Activated effector memory CD4-positive, alpha-beta T cell treated with anti-CD3 and anti-CD28 coated beads, Interleukin-2, amount 50 U/mL, for 16 hours (primary cell): ENCODE measurements at regions not wholly inside any gene's neighbourhood (a gene's known extent, or its start where the extent isn't known, plus 50 kb on each side); places are given as distances from the start of the nearest gene placed in this dataset.
"Not testable (repeated sequence)": the region's sequence is repeated elsewhere in the genome, so short reads cannot be mapped to it uniquely, and the experiment has no call there.

Experiments
- DNase-seq: peaks from one replicate; pipeline ENCODE4 v3.0.0-alpha.2; 2020

DNA sequence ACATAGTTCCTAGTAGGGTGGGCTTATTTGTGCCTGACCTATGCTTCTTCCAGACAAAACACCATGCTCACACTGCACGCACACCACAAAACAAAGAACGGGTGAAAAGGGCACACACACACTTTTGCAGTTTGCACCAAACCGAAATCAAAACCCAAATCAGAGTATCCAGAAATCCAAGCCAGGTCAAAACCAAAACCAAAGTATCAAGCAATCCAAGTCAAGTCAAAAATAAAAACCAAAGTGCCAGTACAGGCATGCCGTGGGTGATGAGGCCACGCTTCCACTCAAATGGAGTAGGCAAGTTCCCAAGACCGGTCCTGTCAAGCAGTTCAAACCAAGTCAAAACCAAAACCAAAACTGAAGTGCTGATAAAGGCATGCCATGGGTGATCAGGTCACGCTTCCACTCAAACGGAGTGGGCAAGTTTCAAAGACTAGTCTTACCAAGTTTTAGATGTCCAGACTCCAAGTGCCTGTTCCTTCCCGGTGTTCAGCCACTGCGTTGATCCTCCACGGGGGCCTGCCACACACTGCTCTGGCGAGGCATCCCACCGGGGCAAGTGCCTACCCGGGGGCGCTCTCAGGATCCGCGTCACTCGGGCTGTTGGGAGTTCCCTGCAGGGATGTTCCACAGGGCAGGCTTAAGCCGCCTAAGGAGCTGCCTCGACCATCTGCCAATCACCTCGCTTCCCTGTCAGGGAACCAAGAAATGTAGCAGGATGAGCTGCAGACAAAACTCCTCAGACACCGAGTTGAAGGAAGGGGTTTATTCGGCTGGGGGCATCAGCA, 184.5 kb upstream of the SGO1 start:
- not testable (repeated sequence) for DNase-seq

- no peak for DNase-seq
Measured at GRCh38 chr3:20361000-20361399, 175.0 kb upstream of the SGO1 start.

DNA sequence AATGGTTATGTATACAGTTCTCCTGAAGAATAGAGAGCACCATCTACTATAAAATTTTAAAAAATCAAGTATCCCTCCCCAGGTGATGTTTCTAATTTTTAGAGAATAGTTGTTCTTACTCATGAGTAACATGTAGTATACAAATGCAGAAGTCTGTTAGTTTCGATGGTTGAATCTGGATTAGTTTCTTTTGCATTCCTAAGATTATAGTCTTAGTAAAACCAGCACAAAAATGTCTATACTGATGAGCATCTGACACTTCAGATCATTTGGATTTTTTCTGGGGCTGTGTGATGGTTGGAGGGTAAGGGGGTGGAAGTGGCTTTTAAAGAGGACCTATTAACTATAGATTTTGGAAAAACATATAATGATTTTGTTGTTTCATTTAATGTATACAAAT, 167.3 kb upstream of the SGO1 start:
- DNase-seq: no peak

DNA sequence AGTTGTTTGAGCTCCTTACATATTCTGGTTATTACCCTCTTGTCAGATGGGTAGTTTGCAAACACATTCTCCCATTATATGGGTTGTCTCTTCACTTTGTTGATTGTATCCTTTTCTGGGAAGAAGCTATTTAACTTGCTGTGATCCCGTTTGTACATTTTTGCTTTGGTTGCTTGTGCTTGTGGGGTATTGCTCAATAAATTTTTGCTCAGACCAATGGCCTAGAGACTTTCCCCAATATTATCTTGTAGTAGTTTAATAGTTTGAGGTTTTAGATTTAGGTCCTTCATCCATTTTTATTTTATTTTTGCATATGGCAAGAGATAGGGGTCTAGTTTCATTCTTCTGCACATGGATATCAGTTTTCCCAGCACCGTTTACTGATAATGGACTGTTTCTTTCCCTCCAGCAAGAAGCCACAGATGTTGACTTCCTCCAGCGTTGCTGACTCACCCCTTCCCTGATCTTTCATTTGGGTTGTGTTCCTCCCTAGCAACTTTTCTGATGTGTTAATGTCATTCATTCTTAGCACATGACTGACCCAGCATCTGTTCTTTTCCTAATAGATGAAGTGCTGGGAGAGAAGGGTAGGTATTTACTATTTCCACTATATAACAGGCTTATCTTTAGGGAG, 166.7 kb upstream of the SGO1 start:
- no peak for DNase-seq

GRCh38 chr3:20350449-20350848, 164.4 kb upstream of the SGO1 start:
- no peak for DNase-seq

DNA sequence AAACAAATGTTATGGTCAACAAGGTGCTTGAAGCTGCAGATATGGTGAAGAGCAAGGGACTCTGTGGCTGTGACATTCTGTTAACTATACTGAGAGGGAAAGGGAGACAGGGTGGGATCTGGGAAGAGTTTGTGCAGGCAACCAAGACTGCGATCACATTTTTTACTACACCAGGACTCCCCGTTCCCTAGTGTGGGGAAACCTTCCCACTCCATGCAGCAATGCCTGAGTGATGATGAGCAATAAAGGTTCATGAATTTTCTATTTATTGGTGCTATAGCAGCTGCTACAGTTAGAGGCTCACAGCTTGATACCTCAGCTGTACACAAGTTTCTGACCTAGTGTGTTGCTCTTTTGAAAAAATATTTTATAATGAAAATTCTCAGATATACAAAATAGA, 160.9 kb upstream of the SGO1 start:
- no peak for DNase-seq

GRCh38 chr3:20346369-20346768, 160.4 kb upstream of the SGO1 start:
- no peak for DNase-seq

GRCh38 chr3:20344400-20344959, 158.5 kb upstream of the SGO1 start:
- DNase-seq: no peak

GRCh38 chr3:20343790-20344189, 157.8 kb upstream of the SGO1 start:
- no peak for DNase-seq

- peak; percentile 79 for DNase-seq
Measured at GRCh38 chr3:20340324-20340928, 154.4 kb upstream of the SGO1 start.

DNA sequence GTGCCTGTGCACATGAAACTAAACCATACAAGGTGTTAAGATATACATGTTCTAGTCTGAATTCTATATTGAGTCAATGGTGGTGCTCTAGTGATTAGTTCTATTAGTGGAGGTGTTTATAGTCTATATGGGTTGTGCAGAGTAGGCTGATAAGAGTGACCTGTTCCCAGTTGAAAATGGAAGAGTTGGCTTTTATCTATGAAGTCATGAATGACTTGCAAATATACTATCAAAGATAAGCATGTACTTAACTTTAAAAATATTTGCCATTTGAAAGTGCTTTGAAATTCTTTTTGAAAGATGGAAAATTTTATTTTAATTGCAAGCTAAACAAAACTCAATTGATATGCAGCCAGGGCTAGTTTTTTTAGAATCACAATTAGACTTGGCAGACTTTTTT, 150.6 kb upstream of the SGO1 start:
- no peak for DNase-seq

GRCh38 chr3:20334842-20335241, 148.8 kb upstream of the SGO1 start:
- DNase-seq: no peak

GRCh38 chr3:20327889-20328288, 141.9 kb upstream of the SGO1 start:
- no peak for DNase-seq

- DNase-seq: no peak
Measured at GRCh38 chr3:20326541-20326940, 140.5 kb upstream of the SGO1 start.

GRCh38 chr3:20325563-20325962, 139.6 kb upstream of the SGO1 start:
- no peak for DNase-seq

GRCh38 chr3:20324664-20325478, 138.9 kb upstream of the SGO1 start:
- no peak for DNase-seq

DNA sequence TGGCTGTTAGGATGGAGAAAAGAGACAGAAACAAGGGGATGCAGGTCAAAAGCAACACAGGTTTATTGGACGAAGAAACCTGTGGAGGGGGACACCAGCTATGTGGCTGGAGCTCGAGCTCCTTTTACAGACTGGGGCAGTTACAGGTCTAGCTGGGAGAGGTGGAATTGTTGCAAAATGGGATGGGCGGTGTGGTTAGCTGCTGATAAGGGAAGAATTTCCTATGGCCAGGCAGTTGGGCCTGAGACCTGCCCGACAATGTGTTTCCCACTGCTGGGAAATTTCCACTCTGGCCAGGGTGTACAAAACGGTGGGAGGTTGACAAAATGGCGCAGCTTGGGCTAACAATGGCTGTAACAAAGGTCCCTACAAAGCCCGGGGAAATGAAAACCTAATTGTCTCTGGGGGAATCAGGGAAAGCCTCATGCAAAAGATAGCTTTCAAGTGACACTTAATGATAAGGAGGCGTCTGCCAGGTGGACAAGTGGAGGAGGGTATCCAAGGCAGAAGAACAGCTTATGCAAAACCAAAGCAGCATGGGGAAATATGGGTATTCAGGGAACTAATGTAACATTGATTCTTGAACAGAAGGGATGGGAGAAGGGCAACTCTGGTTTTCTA, 137.4 kb upstream of the SGO1 start:
- no peak for DNase-seq

GRCh38 chr3:20322085-20322484, 136.1 kb upstream of the SGO1 start:
- no peak for DNase-seq

- no peak for DNase-seq
Measured at GRCh38 chr3:20321391-20322047, 135.5 kb upstream of the SGO1 start.

DNA sequence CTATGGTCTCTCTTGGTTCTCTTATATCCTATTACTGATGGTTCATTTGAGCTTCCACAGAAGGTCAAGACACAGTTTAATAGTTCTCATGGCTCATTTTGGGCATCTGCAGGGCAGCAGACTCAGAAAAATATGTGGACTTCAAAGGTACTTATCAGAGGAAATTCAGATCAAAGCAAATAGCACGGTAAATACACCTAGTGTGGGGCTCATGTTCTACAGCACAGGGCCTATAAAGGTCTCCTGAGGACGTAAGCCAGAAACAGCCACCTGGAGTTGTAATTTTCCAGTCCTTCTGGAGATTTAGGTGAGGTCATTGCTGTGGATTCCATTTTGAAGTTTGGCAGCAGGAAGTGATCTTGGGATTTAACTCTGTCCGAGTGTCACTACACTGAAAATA, 134.5 kb upstream of the SGO1 start:
- no peak for DNase-seq

- DNase-seq: no peak
Measured at GRCh38 chr3:20319551-20319950, 133.5 kb upstream of the SGO1 start.

- no peak for DNase-seq
Measured at GRCh38 chr3:20317616-20318015, 131.6 kb upstream of the SGO1 start.
